Frontal cortex (tissue), 3 donors: ENCODE measurements at regions not wholly inside any gene's neighbourhood (a gene's known extent, or its start where the extent isn't known, plus 50 kb on each side); places are given as distances from the start of the nearest gene placed in this dataset.
"Not testable (repeated sequence)": the region's sequence is repeated elsewhere in the genome, so short reads cannot be mapped to it uniquely, and the experiment has no call there.

Experiments
- DNase-seq, 2 donors: peaks; one replicate each; pipeline ENCODE4 v3.0.0; 2012; ENCODE audit warnings: low spot score in 2 of 2
- FAIRE-seq: peaks from 2 replicates; lab custom pipeline; 2012; peaks lifted over from hg19 to GRCh38; lab: Jason Lieb, UNC
- donor health status: control.
- donor health status: control.
- donor health status: control.

DNA sequence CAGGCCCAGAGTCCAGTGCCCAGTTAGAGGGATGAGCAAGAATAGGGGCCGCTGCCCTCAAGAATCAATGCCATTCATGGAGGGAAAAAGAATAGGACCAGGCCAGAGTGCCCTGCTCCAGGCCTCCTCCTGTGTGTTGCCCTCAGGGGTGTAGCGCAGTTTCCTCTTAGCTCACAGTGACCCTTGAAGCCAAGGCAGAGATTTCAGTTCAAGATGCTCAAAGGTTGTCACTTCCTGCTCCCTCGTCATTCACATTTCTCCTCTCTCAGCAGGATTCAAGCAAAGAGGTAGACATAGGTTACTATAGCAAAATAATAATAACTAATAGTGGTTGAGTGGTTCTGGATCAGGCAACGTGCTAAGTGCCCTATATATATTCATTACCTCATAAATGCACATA, 55.1 kb upstream of the PELI2 start:
- DNase-seq (no peak), FAIRE-seq (no peak)

DNA sequence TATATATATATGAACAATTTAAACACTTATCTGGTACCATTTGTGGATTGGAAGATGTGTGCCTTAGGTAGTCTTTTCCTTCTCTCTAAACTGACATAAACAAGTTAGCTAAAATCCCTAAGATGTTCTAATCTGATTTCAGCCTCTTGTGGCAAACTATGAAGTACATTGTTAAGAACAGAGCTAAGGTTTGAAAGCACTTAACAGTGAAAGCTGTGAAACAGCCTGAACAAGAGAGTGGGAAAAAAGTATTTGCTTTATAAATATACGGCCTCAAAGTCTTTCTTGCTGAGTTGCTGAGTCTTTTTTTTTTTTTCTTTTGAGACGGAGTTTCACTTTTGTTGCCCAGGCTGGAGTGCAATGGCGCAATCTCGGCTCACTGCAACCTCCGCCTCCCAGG, 53.7 kb upstream of the PELI2 start:
- no peak for DNase-seq
- FAIRE-seq = no peak

DNA sequence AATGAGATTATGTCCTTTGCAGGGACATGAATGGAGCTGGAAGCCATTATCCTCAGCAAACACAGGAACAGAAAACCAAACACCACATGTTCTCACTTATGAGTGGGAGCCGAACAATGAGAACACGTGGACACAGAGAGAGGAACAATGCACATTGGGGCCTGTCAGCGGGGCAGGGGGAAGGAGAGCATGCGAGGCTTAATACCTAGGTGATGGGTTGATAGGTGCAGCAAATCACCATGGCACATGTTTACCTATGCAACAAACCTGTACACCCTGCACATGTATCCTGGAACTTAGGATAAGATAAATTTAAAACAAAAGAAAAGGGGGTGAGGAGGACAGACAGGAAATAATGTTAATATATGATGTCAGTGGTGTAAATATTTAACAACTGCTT, 53.0 kb upstream of the PELI2 start:
- DNase-seq, FAIRE-seq: not testable (repeated sequence)

DNA sequence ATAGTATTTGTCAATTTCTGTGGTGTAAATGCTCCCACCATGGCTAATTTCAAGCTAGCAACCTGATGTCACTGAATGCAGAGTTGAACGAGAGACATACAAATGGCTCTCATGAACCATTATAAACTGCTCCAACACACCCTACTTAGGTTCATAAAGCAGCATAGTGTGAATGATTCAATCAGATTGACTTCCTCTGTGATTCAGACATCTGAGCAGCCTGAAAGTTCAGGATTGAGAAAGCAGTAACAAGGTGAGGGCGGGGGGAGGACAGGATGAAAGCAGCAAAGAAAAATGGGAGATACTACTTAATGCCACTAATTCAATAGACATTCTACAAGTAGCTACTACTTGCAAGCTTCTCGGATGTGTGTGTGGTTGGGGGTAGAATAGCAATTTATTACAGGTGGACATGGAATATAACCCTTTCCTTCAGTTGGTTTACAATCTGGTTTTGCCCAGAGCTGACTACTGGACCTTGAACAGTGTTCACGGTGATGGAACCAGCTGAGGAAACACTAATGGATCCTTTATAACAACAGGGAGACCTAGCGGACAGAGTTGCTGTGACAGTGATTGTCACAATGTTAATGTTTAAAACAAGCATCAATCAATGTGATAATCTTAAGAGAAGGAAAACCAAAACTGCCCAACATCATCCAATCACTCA, 52.5 kb upstream of the PELI2 start:
- DNase-seq (no peak), FAIRE-seq (no peak)
